AG10803 (cell line): ENCODE measurements at regions not wholly inside any gene's neighbourhood (a gene's known extent, or its start where the extent isn't known, plus 50 kb on each side); places are given as distances from the start of the nearest gene placed in this dataset.
"Not testable (repeated sequence)": the region's sequence is repeated elsewhere in the genome, so short reads cannot be mapped to it uniquely, and the experiment has no call there.

Source experiments
- DNase-seq: peaks from one replicate; pipeline ENCODE4 v3.0.0; 2010; ENCODE audit warnings: low read depth
- H3K4me3 ChIP-seq: 2 replicates; pipeline ENCODE4 v1.5.1; 2011; ENCODE audit warnings: mild to moderate bottlenecking, low read length, control low read depth
- TF ChIP-seq, protein P1 (sequence below): conservative IDR thresholded peaks from 2 replicates; pipeline ENCODE4 v1.5.1; 2011; ENCODE audit warnings: mild to moderate bottlenecking, low read length, control low read depth, inconsistent platforms

DNA sequence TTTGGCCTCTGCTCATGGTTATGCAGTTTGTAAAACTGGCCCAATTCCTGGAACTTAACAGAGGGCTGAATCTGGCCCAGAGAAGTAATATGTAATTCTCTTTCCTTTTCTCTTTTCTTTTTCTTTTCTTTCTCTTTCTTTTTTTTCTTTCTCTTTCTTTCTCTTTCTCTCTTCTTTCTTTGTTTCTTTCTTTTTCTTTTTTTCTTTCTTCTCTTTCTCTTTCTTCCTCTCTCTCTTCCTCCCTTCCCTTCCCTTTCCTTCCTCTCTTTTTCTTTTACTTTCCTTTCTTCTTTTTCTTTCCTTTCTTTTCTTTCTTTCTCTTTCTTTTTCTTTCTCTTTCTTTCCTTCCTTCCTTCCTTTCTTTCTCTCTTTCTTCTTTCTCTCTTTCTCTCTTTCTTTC, 88.8 kb upstream of the SLITRK5 start:
- TF ChIP-seq, protein P1, sequence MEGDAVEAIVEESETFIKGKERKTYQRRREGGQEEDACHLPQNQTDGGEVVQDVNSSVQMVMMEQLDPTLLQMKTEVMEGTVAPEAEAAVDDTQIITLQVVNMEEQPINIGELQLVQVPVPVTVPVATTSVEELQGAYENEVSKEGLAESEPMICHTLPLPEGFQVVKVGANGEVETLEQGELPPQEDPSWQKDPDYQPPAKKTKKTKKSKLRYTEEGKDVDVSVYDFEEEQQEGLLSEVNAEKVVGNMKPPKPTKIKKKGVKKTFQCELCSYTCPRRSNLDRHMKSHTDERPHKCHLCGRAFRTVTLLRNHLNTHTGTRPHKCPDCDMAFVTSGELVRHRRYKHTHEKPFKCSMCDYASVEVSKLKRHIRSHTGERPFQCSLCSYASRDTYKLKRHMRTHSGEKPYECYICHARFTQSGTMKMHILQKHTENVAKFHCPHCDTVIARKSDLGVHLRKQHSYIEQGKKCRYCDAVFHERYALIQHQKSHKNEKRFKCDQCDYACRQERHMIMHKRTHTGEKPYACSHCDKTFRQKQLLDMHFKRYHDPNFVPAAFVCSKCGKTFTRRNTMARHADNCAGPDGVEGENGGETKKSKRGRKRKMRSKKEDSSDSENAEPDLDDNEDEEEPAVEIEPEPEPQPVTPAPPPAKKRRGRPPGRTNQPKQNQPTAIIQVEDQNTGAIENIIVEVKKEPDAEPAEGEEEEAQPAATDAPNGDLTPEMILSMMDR = no peak
- no peak for DNase-seq
- H3K4me3 ChIP-seq = no peak overlapping the region

DNA sequence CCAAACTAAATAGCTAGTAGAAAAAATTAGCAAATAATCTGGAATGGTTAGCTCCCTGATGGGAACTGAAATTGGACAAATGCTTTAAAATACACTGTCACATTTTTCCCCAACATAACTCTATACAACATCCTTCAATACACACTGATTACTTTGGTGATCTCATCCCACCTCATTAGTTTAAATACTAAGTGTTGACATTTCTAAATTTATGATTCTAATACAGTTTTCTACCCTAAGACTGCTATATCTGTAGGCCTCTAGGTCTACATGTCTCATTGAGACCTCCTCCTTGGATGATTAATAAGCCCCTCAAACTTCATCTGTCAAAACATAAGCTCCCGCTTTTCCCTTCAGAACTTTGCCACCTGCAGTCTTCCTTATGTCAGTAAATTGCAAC, 80.7 kb upstream of the SLITRK5 start:
- no peak overlapping the region for H3K4me3 ChIP-seq
- no peak for DNase-seq
- TF ChIP-seq, protein P1 = no peak

DNA sequence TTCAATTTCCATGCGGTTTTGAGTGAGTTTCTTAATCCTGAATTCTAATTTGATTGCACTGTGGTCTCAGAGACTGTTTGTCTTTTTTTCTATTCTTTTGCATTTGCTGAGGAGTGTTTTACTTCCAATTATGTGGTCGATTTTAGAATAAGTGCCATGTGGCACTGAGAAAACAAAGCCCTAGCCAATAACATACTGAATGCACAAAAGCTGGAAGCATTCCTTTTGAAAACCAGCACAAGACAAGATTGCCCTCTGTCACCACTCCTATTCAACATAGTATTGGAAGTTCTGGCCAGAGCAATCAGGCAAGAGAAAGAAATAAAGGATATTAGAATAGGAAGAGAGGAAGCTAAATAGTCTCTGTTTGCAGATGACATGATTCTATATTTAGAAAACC, 66.7 kb upstream of the SLITRK5 start:
- DNase-seq, H3K4me3 ChIP-seq: not testable (repeated sequence)

DNA sequence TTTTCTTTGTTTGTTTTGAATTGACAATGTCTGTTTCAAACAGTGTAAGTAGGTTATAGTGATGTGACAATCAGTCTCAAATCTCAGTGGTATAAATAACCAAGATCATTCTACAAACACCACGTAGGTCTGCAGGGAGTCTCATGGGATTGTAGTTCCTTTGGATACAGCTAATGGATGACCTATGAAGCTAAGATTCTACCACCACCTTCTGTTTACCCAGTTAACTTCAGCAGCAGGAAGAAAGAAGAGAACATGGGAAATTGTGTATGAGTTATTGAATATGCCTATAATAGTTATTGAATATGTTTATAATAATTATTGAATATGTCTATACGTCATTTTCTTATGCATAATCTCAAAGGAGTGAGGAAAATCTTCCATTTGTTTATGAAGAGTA, 63.9 kb upstream of the SLITRK5 start:
- H3K4me3 ChIP-seq = no peak overlapping the region
- DNase-seq = no peak
- TF ChIP-seq, protein P1 = no peak

DNA sequence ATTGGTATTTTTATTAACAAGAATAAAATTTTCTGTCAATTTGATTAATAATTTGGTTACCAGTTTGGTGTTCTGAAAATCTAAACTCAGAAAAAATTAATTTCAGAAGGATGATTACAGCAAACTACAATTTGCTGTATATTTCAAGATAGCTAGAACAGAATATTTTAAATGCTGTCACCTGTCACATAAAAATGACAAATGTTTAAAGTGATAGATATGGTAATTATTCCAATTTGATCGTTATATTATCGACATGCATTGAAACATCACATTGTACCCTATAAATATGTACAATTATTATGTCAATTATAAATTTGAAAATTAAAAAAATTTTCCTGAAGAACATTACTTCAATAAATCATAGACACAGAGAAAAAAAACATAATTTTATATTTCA, 56.9 kb upstream of the SLITRK5 start:
- DNase-seq = no peak
- TF ChIP-seq, protein P1 = no peak
- no peak overlapping the region for H3K4me3 ChIP-seq
